ENCODE measurements at regions not wholly inside any gene's neighbourhood (a gene's known extent, or its start where the extent isn't known, plus 50 kb on each side); places are given as distances from the start of the nearest gene placed in this dataset.

- Histone ChIP-seq H4K91ac (ENCODE audit: low read length) (no peak overlapping the region), H2BK120ac (ENCODE audit: low read depth, low read length) (no peak overlapping the region), H2BK5ac (ENCODE audit: low read depth, low read length, poor library complexity, severe bottlenecking) (no peak overlapping the region), H3K79me1 (replicated peaks; ENCODE audit: low read length, poor library complexity, severe bottlenecking) (no peaks in the 10 kb centered on the region), H3K18ac (ENCODE audit: low read depth in 1 of 2, low read length in 2 of 2) (no peak overlapping the region), H3K23ac (ENCODE audit: low read length in 2 of 2) (no peak overlapping the region), H3K4me2 (ENCODE audit: low read length, poor library complexity, severe bottlenecking) (no peak overlapping the region), H3K14ac (ENCODE audit: low read length in 2 of 2) (no peak overlapping the region), H3K4me1 (ENCODE audit: control insufficient read depth, insufficient read depth, low read depth, low read length) (no peaks in the 10 kb centered on the region), H3K27me3 (ENCODE audit: control insufficient read depth in 1 of 2, insufficient read depth in 1 of 2, low read length in 2 of 2) (peaks cover 28 to 71% of the 10 kb centered on the region in 2 experiments), H3K9me3 (ENCODE audit: control insufficient read depth, low read length) (peaks cover under 1% of the 10 kb centered on the region), H3K27ac (ENCODE audit: low read length, poor library complexity, severe bottlenecking) (no peak overlapping the region), H4K8ac (ENCODE audit: low read length) (no peak overlapping the region), H2AFZ (ENCODE audit: low read depth, low read length) (no peak overlapping the region), H3K36me3 (ENCODE audit: control insufficient read depth in 1 of 2, insufficient read depth in 2 of 2, low read depth in 1 of 2, low read length in 2 of 2) (no peaks in the 10 kb centered on the region), H2BK12ac (ENCODE audit: low read length in 2 of 2) (no peak overlapping the region), H2BK15ac (ENCODE audit: low read depth, poor library complexity, severe bottlenecking) (no peak overlapping the region), H3K9ac (ENCODE audit: low read length) (no peak overlapping the region), H2AK5ac (ENCODE audit: low read length, severe bottlenecking) (no peak overlapping the region), H3K4me3 (ENCODE audit: insufficient read depth in 1 of 2, low read depth in 1 of 2, low read length in 2 of 2) (no peak overlapping the region), H3K4ac (ENCODE audit: low read depth in 1 of 2, low read length in 2 of 2) (no peak overlapping the region)
- DNase-seq, result no peak
- 60% methylated on average over 10 of the region's 10 CpGs for WGBS
Observed at GRCh38 chr11:45563810-45564209, 101.6 kb downstream of the CHST1 start.

DNA sequence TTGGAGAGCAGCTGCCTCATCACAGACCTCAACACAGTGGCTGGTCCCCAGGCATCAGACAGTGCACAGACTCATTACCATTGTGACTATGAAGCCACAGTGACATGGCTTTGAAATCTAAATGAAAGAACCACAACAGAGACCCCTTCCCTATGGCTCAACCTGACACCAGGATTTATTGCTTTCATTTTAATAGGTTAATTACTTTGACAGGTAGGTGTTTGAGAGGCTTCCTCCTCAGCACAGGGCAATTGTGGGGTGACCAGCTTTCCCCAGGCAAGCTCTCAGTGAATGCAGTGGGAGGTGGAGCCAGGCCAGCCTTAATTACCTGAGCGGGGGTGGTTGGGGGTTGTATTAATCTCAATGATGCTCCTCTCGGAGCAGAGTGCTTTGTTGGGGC is 102.3 kb downstream of the CHST1 start:
- no peak overlapping the region for H3K4me3 ChIP-seq (ENCODE audit: insufficient read depth in 1 of 2, low read depth in 1 of 2, low read length in 2 of 2)
- no peak overlapping the region for H3K4ac ChIP-seq (ENCODE audit: low read depth in 1 of 2, low read length in 2 of 2)
- no peaks in the 10 kb centered on the region for H3K79me1 ChIP-seq (replicated peaks; ENCODE audit: low read length, poor library complexity, severe bottlenecking)
- no peak overlapping the region for H2BK15ac ChIP-seq (ENCODE audit: low read depth, poor library complexity, severe bottlenecking)
- H3K36me3 ChIP-seq (ENCODE audit: control insufficient read depth in 1 of 2, insufficient read depth in 2 of 2, low read depth in 1 of 2, low read length in 2 of 2), result no peaks in the 10 kb centered on the region
- no peak overlapping the region for H2BK5ac ChIP-seq (ENCODE audit: low read depth, low read length, poor library complexity, severe bottlenecking)
- no peak overlapping the region for H2AFZ ChIP-seq (ENCODE audit: low read depth, low read length)
- no peak for DNase-seq
- peaks cover 7% of the 10 kb centered on the region for H3K9me3 ChIP-seq (ENCODE audit: control insufficient read depth, low read length)
- no peak overlapping the region for H3K4me2 ChIP-seq (ENCODE audit: low read length, poor library complexity, severe bottlenecking)
- no peaks in the 10 kb centered on the region for H3K4me1 ChIP-seq (ENCODE audit: control insufficient read depth, insufficient read depth, low read depth, low read length)
- H3K18ac ChIP-seq (ENCODE audit: low read depth in 1 of 2, low read length in 2 of 2), result no peak overlapping the region
- no peak overlapping the region for H2BK12ac ChIP-seq (ENCODE audit: low read length in 2 of 2)
- H2AK5ac ChIP-seq (ENCODE audit: low read length, severe bottlenecking), result no peak overlapping the region
- peaks cover 24 to 71% of the 10 kb centered on the region in 2 experiments for H3K27me3 ChIP-seq (ENCODE audit: control insufficient read depth in 1 of 2, insufficient read depth in 1 of 2, low read length in 2 of 2)
- H4K8ac ChIP-seq (ENCODE audit: low read length), result no peak overlapping the region
- 100% methylated on average over 2 of the region's 2 CpGs for WGBS
- no peak overlapping the region for H2BK120ac ChIP-seq (ENCODE audit: low read depth, low read length)
- H3K23ac ChIP-seq (ENCODE audit: low read length in 2 of 2), result no peak overlapping the region
- H4K91ac ChIP-seq (ENCODE audit: low read length), result no peak overlapping the region
- H3K14ac ChIP-seq (ENCODE audit: low read length in 2 of 2), result no peak overlapping the region
- no peak overlapping the region for H3K9ac ChIP-seq (ENCODE audit: low read length)
- H3K27ac ChIP-seq (ENCODE audit: low read length, poor library complexity, severe bottlenecking), result no peak overlapping the region

DNA sequence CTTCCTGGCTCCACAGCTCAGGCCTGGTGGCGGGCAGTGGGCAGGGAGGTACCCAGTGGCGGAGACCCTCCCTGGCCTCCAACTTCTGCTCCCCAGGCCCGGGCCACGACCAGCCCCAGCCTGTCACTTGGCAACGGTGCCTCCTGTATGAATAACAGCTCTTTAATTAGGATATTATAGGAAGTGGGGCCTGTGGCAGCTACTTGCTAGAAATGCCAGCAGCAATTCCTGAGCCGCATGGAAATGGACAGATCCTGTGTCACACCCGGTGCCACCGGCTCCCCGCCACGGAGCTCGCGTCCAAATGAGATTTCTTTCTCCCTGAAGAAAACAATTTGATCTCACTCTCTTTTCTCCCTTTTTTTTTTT is 104.5 kb downstream of the CHST1 start:
- H3K27ac ChIP-seq (ENCODE audit: low read length, poor library complexity, severe bottlenecking), result no peak overlapping the region
- H3K23ac ChIP-seq (ENCODE audit: low read length in 2 of 2), result no peak overlapping the region
- H2BK15ac ChIP-seq (ENCODE audit: low read depth, poor library complexity, severe bottlenecking), result no peak overlapping the region
- H3K9me3 ChIP-seq (ENCODE audit: control insufficient read depth, low read length), result peaks cover 16% of the 10 kb centered on the region
- no peak overlapping the region for H2BK12ac ChIP-seq (ENCODE audit: low read length in 2 of 2)
- H3K4me3 ChIP-seq (ENCODE audit: insufficient read depth in 1 of 2, low read depth in 1 of 2, low read length in 2 of 2), result no peak overlapping the region
- no peak overlapping the region for H2AK5ac ChIP-seq (ENCODE audit: low read length, severe bottlenecking)
- peaks cover 12 to 53% of the 10 kb centered on the region in 2 experiments for H3K27me3 ChIP-seq (ENCODE audit: control insufficient read depth in 1 of 2, insufficient read depth in 1 of 2, low read length in 2 of 2)
- no peak for DNase-seq
- whole genome bisulfite sequencing, result 92% methylated on average over 11 of the region's 12 CpGs
- H4K91ac ChIP-seq (ENCODE audit: low read length), result no peak overlapping the region
- no peak overlapping the region for H2AFZ ChIP-seq (ENCODE audit: low read depth, low read length)
- H3K79me1 ChIP-seq (replicated peaks; ENCODE audit: low read length, poor library complexity, severe bottlenecking), result no peaks in the 10 kb centered on the region
- H3K4me2 ChIP-seq (ENCODE audit: low read length, poor library complexity, severe bottlenecking), result no peak overlapping the region
- no peak overlapping the region for H3K14ac ChIP-seq (ENCODE audit: low read length in 2 of 2)
- H2BK120ac ChIP-seq (ENCODE audit: low read depth, low read length), result no peak overlapping the region
- H3K4me1 ChIP-seq (ENCODE audit: control insufficient read depth, insufficient read depth, low read depth, low read length), result no peaks in the 10 kb centered on the region
- no peak overlapping the region for H2BK5ac ChIP-seq (ENCODE audit: low read depth, low read length, poor library complexity, severe bottlenecking)
- no peak overlapping the region for H3K4ac ChIP-seq (ENCODE audit: low read depth in 1 of 2, low read length in 2 of 2)
- no peaks in the 10 kb centered on the region for H3K36me3 ChIP-seq (ENCODE audit: control insufficient read depth in 1 of 2, insufficient read depth in 2 of 2, low read depth in 1 of 2, low read length in 2 of 2)
- no peak overlapping the region for H3K9ac ChIP-seq (ENCODE audit: low read length)
- H3K18ac ChIP-seq (ENCODE audit: low read depth in 1 of 2, low read length in 2 of 2), result no peak overlapping the region
- H4K8ac ChIP-seq (ENCODE audit: low read length), result no peak overlapping the region

DNA sequence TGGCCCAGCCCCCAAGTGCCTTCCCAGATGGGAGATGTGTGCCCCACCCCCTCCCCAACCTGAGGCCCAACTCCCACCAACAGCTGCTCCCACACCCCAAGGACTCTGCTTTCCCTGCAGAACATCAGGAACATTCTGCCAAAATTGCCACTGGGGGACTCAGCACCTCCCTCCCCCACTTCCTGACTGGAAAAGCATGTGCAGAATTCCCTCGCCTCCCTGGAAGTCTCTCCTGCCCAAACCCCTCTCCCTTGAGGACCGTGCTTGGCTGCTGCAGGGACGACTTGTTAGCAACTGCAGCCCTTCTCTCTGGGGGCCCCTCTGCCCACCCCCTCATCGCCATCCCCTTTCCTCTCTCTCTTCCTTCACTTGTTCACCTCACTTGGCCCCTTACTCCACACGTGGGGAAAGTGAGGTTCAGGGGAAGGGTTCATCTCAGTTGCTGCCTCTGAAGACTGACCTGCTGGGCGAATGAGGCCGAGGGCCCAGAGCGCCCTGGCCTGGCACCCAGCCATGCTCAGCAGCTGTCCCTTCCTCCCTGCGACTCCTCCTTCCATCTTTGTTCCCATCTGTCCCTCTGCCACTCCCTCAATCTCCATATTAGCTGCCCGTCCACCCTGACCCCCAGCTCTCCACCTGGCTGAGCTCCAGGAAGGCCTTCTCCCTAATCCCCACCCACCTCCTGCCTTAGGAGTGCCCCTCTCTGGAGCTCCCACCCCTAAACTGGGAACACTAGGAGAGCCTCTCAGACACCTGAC is 105.1 kb downstream of the CHST1 start:
- 55% methylated on average over 8 of the region's 10 CpGs for WGBS

More for the DNA sequence above, 105.1 kb downstream of the CHST1 start:
- Histone ChIP-seq H3K79me1 (replicated peaks; ENCODE audit: low read length, poor library complexity, severe bottlenecking) (no peaks in the 10 kb centered on the region), H4K8ac (ENCODE audit: low read length) (no peak overlapping the region), H3K23ac (ENCODE audit: low read length in 2 of 2) (no peak overlapping the region), H3K4ac (ENCODE audit: low read depth in 1 of 2, low read length in 2 of 2) (no peak overlapping the region), H4K91ac (ENCODE audit: low read length) (no peak overlapping the region), H3K9ac (ENCODE audit: low read length) (no peak overlapping the region), H2BK5ac (ENCODE audit: low read depth, low read length, poor library complexity, severe bottlenecking) (no peak overlapping the region), H2BK12ac (ENCODE audit: low read length in 2 of 2) (no peak overlapping the region), H3K9me3 (ENCODE audit: control insufficient read depth, low read length) (peaks cover 16% of the 10 kb centered on the region), H3K4me2 (ENCODE audit: low read length, poor library complexity, severe bottlenecking) (no peak overlapping the region), H3K36me3 (ENCODE audit: control insufficient read depth in 1 of 2, insufficient read depth in 2 of 2, low read depth in 1 of 2, low read length in 2 of 2) (no peaks in the 10 kb centered on the region), H2BK15ac (ENCODE audit: low read depth, poor library complexity, severe bottlenecking) (no peak overlapping the region), H3K18ac (ENCODE audit: low read depth in 1 of 2, low read length in 2 of 2) (no peak overlapping the region), H3K4me1 (ENCODE audit: control insufficient read depth, insufficient read depth, low read depth, low read length) (no peaks in the 10 kb centered on the region), H2AFZ (ENCODE audit: low read depth, low read length) (no peak overlapping the region), H3K27ac (ENCODE audit: low read length, poor library complexity, severe bottlenecking) (no peak overlapping the region), H3K4me3 (ENCODE audit: insufficient read depth in 1 of 2, low read depth in 1 of 2, low read length in 2 of 2) (no peak overlapping the region), H3K27me3 (ENCODE audit: control insufficient read depth in 1 of 2, insufficient read depth in 1 of 2, low read length in 2 of 2) (peaks cover 12 to 48% of the 10 kb centered on the region in 2 experiments), H3K14ac (ENCODE audit: low read length in 2 of 2) (no peak overlapping the region), H2BK120ac (ENCODE audit: low read depth, low read length) (no peak overlapping the region), H2AK5ac (ENCODE audit: low read length, severe bottlenecking) (no peak overlapping the region)
- no peak for DNase-seq
